HEK293 (cell line): ENCODE measurements at regions not wholly inside any gene's neighbourhood (a gene's known extent, or its start where the extent isn't known, plus 50 kb on each side); places are given as distances from the start of the nearest gene placed in this dataset.

Experiments used
- CTCF ChIP-seq: fragments of 450-650 bp; formaldehyde crosslinking; IDR thresholded peaks from 2 replicates; pipeline ENCODE4 v1.5.1; 2016; ENCODE audit warnings: missing biosample characterization, missing genetic modification characterization
- TSHZ1 ChIP-seq: fragments of 450-650 bp; formaldehyde crosslinking; IDR thresholded peaks from 2 replicates; pipeline ENCODE4 v1.5.1; 2016; ENCODE audit warnings: missing biosample characterization, missing genetic modification characterization, borderline replicate concordance
- ZBTB11 ChIP-seq: fragments of 450-650 bp; formaldehyde crosslinking; conservative IDR thresholded peaks from 2 replicates; pipeline ENCODE4 v1.5.1; 2016; ENCODE audit warnings: low read depth, missing biosample characterization, missing genetic modification characterization
- ZNF10 ChIP-seq: fragments of 450-650 bp; formaldehyde crosslinking; IDR thresholded peaks from 2 replicates; pipeline ENCODE4 v1.5.1; 2017; ENCODE audit warnings: missing biosample characterization, missing genetic modification characterization
- ZNF184 ChIP-seq: fragments of 450-650 bp; IDR thresholded peaks from 2 replicates; pipeline ENCODE4 v1.5.1; 2018; ENCODE audit warnings: missing biosample characterization, mild to moderate bottlenecking, missing genetic modification characterization
- ZNF24 ChIP-seq: fragments of 450-650 bp; formaldehyde crosslinking; IDR thresholded peaks from 2 replicates; pipeline ENCODE4 v1.5.1; 2016; ENCODE audit warnings: missing biosample characterization, missing genetic modification characterization
- ZNF549 ChIP-seq: fragments of 450-650 bp; IDR thresholded peaks from 2 replicates; pipeline ENCODE4 v1.5.1; 2018; ENCODE audit warnings: missing biosample characterization, missing genetic modification characterization, mild to moderate bottlenecking, inconsistent platforms, moderate library complexity
- ZNF777 ChIP-seq: fragments of 450-650 bp; formaldehyde crosslinking; IDR thresholded peaks from 2 replicates; pipeline ENCODE4 v1.5.1; 2017; ENCODE audit warnings: missing biosample characterization, missing genetic modification characterization, borderline replicate concordance
- ZSCAN23 ChIP-seq: fragments of 450-650 bp; formaldehyde crosslinking; IDR thresholded peaks from 2 replicates; pipeline ENCODE4 v1.5.1; 2016; ENCODE audit warnings: missing biosample characterization, missing genetic modification characterization
- TF ChIP-seq, protein P1 (sequence below): fragments of 450-650 bp; formaldehyde crosslinking; IDR thresholded peaks from 2 replicates; pipeline ENCODE4 v1.5.1; 2016; ENCODE audit warnings: missing biosample characterization, missing genetic modification characterization
- TF ChIP-seq, protein P2 (sequence below): fragments of 450-650 bp; formaldehyde crosslinking; optimal IDR thresholded peaks from 2 replicates; pipeline ENCODE3; 2016; ENCODE audit warnings: missing biosample characterization, mild to moderate bottlenecking, missing genetic modification characterization

- TF ChIP-seq TSHZ1 (no peak), ZBTB11 (no peak), ZNF777 (no peak), ZNF24 (tag by site-specific recombination) (no peak), ZNF549 (tag by site-specific recombination) (no peak), ZNF184 (tag by site-specific recombination) (no peak), CTCF (tag by site-specific recombination) (no peak), ZSCAN23 (no peak), ZNF10 (no peak)
- TF ChIP-seq, protein P1, sequence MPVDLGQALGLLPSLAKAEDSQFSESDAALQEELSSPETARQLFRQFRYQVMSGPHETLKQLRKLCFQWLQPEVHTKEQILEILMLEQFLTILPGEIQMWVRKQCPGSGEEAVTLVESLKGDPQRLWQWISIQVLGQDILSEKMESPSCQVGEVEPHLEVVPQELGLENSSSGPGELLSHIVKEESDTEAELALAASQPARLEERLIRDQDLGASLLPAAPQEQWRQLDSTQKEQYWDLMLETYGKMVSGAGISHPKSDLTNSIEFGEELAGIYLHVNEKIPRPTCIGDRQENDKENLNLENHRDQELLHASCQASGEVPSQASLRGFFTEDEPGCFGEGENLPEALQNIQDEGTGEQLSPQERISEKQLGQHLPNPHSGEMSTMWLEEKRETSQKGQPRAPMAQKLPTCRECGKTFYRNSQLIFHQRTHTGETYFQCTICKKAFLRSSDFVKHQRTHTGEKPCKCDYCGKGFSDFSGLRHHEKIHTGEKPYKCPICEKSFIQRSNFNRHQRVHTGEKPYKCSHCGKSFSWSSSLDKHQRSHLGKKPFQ (tag by site-specific recombination): no peak
- TF ChIP-seq, protein P2, sequence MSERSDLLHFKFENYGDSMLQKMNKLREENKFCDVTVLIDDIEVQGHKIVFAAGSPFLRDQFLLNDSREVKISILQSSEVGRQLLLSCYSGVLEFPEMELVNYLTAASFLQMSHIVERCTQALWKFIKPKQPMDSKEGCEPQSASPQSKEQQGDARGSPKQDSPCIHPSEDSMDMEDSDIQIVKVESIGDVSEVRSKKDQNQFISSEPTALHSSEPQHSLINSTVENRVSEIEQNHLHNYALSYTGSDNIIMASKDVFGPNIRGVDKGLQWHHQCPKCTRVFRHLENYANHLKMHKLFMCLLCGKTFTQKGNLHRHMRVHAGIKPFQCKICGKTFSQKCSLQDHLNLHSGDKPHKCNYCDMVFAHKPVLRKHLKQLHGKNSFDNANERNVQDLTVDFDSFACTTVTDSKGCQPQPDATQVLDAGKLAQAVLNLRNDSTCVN: no peak
Measured at GRCh38 chr5:100161868-100162267, 373.3 kb upstream of the FAM174A start.
